H7 (cell line): ENCODE measurements at regions not wholly inside any gene's neighbourhood (a gene's known extent, or its start where the extent isn't known, plus 50 kb on each side); places are given as distances from the start of the nearest gene placed in this dataset.

Source experiments
- DNase-seq: peaks from one replicate; pipeline ENCODE4 v3.0.0; 2012
- H3K27me3 ChIP-seq: 2 replicates; pipeline ENCODE4 v1.6.0; 2011; ENCODE audit warnings: mild to moderate bottlenecking, low read length; ENCODE audit not compliant: control insufficient read depth, insufficient read depth
- H3K36me3 ChIP-seq: replicated peaks from 2 replicates; pipeline ENCODE4 v1.5.1; 2011; ENCODE audit warnings: low read length; ENCODE audit not compliant: control insufficient read depth, insufficient read depth
- H3K4me3 ChIP-seq: 2 replicates; pipeline ENCODE4 v1.5.1; 2011; ENCODE audit warnings: low read depth, mild to moderate bottlenecking, control low read depth, low read length, moderate library complexity; ENCODE audit not compliant: insufficient read depth

- Histone ChIP-seq H3K27me3 (no peaks in the 10 kb centered on the region), H3K36me3 (no peaks in the 10 kb centered on the region), H3K4me3 (no peak overlapping the region)
- no peak for DNase-seq
Measured at GRCh38 chr16:6494716-6495115, 837.9 kb upstream of the RBFOX1 start.

DNA sequence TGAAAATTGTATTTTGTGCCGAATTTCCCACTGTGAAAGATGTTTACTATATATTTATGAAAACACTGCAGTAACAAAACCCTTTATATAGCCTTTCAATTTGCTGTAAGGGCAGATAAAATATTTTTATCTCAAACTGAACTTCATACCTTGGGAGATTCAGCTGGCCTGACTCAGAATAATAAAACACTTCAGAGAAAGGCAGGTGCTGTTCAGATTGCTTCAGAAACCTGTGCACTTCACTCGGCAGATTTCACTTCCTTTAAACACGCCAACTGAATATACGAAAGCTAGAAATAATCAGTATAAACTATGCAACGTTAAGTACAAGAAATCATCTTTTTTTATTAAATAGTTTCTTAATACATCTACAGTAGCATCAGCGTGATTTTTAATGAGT, 839.1 kb upstream of the RBFOX1 start:
- H3K27me3 ChIP-seq = no peaks in the 10 kb centered on the region
- no peak overlapping the region for H3K4me3 ChIP-seq
- DNase-seq = no peak
- no peaks in the 10 kb centered on the region for H3K36me3 ChIP-seq

- H3K4me3 ChIP-seq = no peak overlapping the region
- no peaks in the 10 kb centered on the region for H3K36me3 ChIP-seq
- no peak for DNase-seq
- no peaks in the 10 kb centered on the region for H3K27me3 ChIP-seq
Measured at GRCh38 chr16:6492742-6493141, 839.9 kb upstream of the RBFOX1 start.

GRCh38 chr16:6484935-6485334, 847.7 kb upstream of the RBFOX1 start:
- H3K27me3 ChIP-seq = peaks cover 14% of the 10 kb centered on the region
- H3K36me3 ChIP-seq = no peaks in the 10 kb centered on the region
- no peak for DNase-seq
- no peak overlapping the region for H3K4me3 ChIP-seq

DNA sequence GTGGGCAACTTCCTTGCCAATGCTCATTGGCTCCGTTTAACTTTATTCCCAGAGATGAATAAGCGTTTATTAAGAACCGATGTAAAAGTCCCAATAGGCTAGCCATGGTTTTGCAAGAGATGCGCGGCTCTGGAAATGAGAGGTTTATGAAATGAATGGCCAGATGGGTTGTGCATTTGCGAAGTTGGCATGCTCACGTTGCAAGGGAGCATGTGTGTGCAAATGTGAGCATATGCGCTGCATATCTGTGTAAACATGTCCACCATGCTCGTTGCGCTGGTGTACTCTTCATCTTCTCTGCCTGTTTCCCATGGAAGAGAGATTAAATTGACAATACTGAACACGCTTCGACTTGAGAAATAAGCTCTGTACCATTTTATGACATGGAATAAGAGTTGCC, 848.6 kb upstream of the RBFOX1 start:
- no peaks in the 10 kb centered on the region for H3K36me3 ChIP-seq
- DNase-seq = no peak
- peaks cover 14% of the 10 kb centered on the region for H3K27me3 ChIP-seq
- peak overlapping the region; percentile 41 for H3K4me3 ChIP-seq

GRCh38 chr16:6483469-6484033, 849.1 kb upstream of the RBFOX1 start:
- H3K4me3 ChIP-seq = peak overlapping the region; percentile 41
- no peaks in the 10 kb centered on the region for H3K36me3 ChIP-seq
- peaks cover 14% of the 10 kb centered on the region for H3K27me3 ChIP-seq
- peak; percentile 79 for DNase-seq

GRCh38 chr16:6482696-6483468, 849.8 kb upstream of the RBFOX1 start:
- Histone ChIP-seq H3K27me3 (peaks cover 14% of the 10 kb centered on the region), H3K36me3 (no peaks in the 10 kb centered on the region), H3K4me3 (peak overlapping the region; percentile 41)
- DNase-seq = peak; percentile 43

DNA sequence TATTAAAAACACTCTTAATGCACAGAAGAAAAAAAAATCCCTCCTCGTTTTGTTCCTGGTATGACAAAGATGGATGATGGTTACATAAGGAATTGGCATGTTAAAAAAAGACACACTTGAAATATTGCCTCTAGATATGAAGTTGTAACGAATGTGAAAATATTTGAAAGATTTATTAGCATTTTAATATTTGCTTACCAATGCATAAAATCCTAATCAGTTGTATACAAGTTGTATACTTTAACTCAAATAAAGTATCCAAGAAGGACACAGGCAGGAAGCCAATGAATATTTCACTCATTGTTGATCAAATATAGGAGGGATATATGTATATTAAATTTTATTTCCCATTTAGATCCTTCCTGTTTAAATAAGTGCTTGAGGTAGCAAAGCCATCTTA, 850.8 kb upstream of the RBFOX1 start:
- DNase-seq = no peak
- Histone ChIP-seq H3K4me3 (no peak overlapping the region), H3K36me3 (no peaks in the 10 kb centered on the region), H3K27me3 (peaks cover 14% of the 10 kb centered on the region)

DNA sequence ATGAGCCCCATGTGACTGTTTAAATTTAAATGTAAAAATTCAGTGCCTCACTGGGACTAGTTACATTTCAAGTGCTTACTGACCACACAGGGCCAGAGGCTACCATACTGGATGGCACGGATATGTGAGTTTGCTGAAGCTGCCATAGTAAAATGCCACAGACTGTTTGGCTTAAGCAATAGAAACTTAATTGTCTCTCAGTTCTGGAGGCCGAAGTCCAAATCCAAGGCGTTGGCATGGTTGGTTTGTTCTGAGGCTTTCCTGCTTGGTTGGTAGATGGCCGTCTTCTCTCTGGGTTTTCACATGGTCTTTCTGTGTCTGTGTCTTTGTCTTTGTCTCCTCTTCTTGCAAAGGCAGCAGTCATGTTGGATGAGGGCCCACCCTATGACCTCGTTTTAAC, 878.9 kb upstream of the RBFOX1 start:
- H3K4me3 ChIP-seq = no peak overlapping the region
- DNase-seq = no peak
- H3K36me3 ChIP-seq = no peaks in the 10 kb centered on the region
- H3K27me3 ChIP-seq = no peaks in the 10 kb centered on the region

- H3K4me3 ChIP-seq = no peak overlapping the region
- H3K27me3 ChIP-seq = no peaks in the 10 kb centered on the region
- H3K36me3 ChIP-seq = no peaks in the 10 kb centered on the region
- no peak for DNase-seq
Measured at GRCh38 chr16:6447021-6447790, 885.4 kb upstream of the RBFOX1 start.

GRCh38 chr16:6446370-6446769, 886.3 kb upstream of the RBFOX1 start:
- H3K27me3 ChIP-seq = no peaks in the 10 kb centered on the region
- H3K4me3 ChIP-seq = no peak overlapping the region
- H3K36me3 ChIP-seq = no peaks in the 10 kb centered on the region
- no peak for DNase-seq

- DNase-seq = no peak
- Histone ChIP-seq H3K4me3 (no peak overlapping the region), H3K27me3 (no peaks in the 10 kb centered on the region), H3K36me3 (no peaks in the 10 kb centered on the region)
Measured at GRCh38 chr16:6439129-6439528, 893.5 kb upstream of the RBFOX1 start.

- H3K27me3 ChIP-seq = no peaks in the 10 kb centered on the region
- DNase-seq = no peak
- H3K4me3 ChIP-seq = no peak overlapping the region
- H3K36me3 ChIP-seq = no peaks in the 10 kb centered on the region
Measured at GRCh38 chr16:6428861-6429260, 903.8 kb upstream of the RBFOX1 start.

- no peak for DNase-seq
- Histone ChIP-seq H3K4me3 (no peak overlapping the region), H3K27me3 (no peaks in the 10 kb centered on the region), H3K36me3 (no peaks in the 10 kb centered on the region)
Measured at GRCh38 chr16:6427621-6428020, 905.0 kb upstream of the RBFOX1 start.

GRCh38 chr16:6407596-6407995, 925.0 kb upstream of the RBFOX1 start:
- H3K27me3 ChIP-seq = no peaks in the 10 kb centered on the region
- no peak overlapping the region for H3K4me3 ChIP-seq
- no peak for DNase-seq
- no peaks in the 10 kb centered on the region for H3K36me3 ChIP-seq
